C4-2B (cell line): ENCODE measurements at regions not wholly inside any gene's neighbourhood (a gene's known extent, or its start where the extent isn't known, plus 50 kb on each side); places are given as distances from the start of the nearest gene placed in this dataset.

Experiments used
- ZFX ChIP-seq: fragments of 450-650 bp; IDR thresholded peaks from 2 replicates; pipeline ENCODE4 v1.6.1; 2017
- TF ChIP-seq, protein P1 (sequence below): fragments of 450-650 bp; conservative IDR thresholded peaks from 2 replicates; pipeline ENCODE4 v1.5.1; 2017; ENCODE audit warnings: mild to moderate bottlenecking

DNA sequence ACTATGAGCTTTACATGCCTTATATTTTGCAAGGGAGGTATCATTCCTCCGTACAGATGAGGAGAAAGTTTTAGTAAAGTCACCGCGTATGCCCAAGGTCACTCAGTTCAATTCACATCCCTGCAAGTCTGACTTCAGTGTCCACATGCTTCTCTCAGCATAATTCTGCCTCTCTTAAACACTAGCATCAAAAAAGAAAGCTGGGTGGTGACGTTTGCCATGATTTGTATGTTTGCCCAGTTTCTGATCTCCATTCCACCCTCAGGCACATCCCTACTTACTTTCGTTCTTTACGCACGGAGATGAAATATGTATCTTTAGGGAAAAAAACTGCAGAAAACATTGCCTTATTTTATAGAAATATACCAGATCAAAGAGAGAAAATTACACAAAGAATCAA is 129.2 kb upstream of the PTPRM start:
- TF ChIP-seq, protein P1, sequence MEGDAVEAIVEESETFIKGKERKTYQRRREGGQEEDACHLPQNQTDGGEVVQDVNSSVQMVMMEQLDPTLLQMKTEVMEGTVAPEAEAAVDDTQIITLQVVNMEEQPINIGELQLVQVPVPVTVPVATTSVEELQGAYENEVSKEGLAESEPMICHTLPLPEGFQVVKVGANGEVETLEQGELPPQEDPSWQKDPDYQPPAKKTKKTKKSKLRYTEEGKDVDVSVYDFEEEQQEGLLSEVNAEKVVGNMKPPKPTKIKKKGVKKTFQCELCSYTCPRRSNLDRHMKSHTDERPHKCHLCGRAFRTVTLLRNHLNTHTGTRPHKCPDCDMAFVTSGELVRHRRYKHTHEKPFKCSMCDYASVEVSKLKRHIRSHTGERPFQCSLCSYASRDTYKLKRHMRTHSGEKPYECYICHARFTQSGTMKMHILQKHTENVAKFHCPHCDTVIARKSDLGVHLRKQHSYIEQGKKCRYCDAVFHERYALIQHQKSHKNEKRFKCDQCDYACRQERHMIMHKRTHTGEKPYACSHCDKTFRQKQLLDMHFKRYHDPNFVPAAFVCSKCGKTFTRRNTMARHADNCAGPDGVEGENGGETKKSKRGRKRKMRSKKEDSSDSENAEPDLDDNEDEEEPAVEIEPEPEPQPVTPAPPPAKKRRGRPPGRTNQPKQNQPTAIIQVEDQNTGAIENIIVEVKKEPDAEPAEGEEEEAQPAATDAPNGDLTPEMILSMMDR, result no peak
- no peak for TF ChIP-seq ZFX
